ENCODE measurements at regions not wholly inside any gene's neighbourhood (a gene's known extent, or its start where the extent isn't known, plus 50 kb on each side); places are given as distances from the start of the nearest gene placed in this dataset.

DNA sequence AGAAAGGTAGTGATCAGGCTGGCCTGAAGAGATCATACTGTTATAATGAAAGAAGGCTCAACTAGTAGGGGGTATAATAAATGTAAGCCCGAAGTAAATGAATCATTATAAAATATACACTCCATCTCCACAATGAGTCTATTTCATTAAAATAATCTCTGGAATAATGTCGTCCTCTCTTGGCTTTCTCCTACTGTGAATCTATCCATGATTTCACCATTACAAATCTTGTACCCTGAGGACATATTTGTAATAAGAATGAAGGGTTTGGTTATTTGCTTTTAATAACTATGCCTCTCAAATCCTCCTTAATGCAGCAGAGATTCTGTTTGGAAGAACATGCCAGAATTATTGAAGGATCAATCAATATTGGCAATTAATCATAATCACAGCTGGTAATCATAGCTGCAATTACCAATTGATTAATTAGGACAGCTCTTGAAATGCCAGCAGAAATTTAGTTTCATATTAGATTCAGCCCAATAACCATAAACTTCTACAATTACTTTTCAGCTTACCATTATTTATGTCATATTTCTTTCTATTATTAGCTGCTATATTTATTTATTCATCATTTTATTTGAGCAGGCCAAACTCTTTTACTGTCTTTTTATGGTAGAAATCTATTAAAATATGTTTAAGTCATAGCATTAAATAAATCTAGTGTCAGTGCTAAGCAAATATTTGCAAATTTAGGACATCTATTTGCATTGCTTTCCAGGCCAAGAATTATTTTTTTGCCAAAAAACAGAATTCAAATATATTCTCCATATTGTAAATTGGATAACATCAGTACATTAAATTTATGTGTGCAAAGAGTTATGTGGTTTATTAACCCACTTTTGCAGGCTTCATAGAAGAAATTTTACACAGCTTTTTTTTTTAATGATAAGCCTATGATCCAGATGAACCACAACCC lies 588.4 kb upstream of the LRRC4C start:
- ATAC-seq (replicated peaks) = no peak
- Mint-ChIP-seq H3K27me3 (no peaks in the 10 kb centered on the region), H3K27ac (no peak overlapping the region), H3K4me3 (no peak overlapping the region), H3K36me3 (ENCODE audit: low read depth) (no peaks in the 10 kb centered on the region), H3K9me3 (peaks cover 17% of the 10 kb centered on the region), H3K4me1 (no peaks in the 10 kb centered on the region)

DNA sequence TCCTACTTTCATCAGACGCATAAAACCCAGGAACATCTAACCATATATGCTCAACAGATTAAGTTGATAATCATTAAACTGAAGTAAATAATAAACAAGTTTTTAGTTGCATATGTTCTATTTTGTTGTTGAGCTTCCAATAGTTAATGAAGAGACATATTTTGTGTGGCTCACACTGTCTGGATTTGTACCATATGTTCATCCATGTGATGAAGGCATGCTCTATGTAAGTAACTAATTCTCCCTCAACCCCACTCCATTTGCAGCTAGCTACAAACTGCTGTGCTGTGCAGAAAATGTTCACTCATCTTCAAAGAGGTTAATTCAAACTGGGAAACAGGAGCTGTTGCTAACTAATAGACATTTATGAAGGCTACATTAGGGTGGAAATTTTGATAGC lies 589.7 kb upstream of the LRRC4C start:
- Mint-ChIP-seq H3K27ac (no peak overlapping the region), H3K4me1 (no peaks in the 10 kb centered on the region), H3K36me3 (ENCODE audit: low read depth) (no peaks in the 10 kb centered on the region), H3K27me3 (no peaks in the 10 kb centered on the region), H3K4me3 (no peak overlapping the region), H3K9me3 (peaks cover 12% of the 10 kb centered on the region)
- no peak for ATAC-seq (replicated peaks)

DNA sequence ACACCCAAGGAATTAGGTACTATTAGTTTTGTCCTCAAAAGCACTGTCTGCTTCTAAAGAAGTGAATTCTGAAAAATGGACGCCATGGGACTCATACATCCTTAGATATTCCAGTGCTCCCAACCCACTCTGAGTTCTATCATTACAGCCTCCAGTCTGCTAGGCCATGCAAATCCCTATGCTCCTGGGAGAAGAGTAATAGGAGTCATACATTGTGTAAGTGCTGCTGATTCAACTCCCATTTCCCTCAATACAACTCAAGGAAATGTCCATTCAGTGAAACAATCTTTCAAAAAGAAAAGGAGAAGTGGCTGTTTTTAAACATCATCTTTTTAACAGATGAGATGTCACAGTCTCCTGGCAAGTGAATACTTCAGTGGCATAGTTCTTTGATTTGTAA lies 590.2 kb upstream of the LRRC4C start:
- Mint-ChIP-seq H3K36me3 (ENCODE audit: low read depth) (no peaks in the 10 kb centered on the region), H3K27ac (no peak overlapping the region), H3K4me1 (no peaks in the 10 kb centered on the region), H3K4me3 (no peak overlapping the region), H3K27me3 (no peaks in the 10 kb centered on the region), H3K9me3 (peaks cover 7% of the 10 kb centered on the region)
- no peak for ATAC-seq (replicated peaks)

DNA sequence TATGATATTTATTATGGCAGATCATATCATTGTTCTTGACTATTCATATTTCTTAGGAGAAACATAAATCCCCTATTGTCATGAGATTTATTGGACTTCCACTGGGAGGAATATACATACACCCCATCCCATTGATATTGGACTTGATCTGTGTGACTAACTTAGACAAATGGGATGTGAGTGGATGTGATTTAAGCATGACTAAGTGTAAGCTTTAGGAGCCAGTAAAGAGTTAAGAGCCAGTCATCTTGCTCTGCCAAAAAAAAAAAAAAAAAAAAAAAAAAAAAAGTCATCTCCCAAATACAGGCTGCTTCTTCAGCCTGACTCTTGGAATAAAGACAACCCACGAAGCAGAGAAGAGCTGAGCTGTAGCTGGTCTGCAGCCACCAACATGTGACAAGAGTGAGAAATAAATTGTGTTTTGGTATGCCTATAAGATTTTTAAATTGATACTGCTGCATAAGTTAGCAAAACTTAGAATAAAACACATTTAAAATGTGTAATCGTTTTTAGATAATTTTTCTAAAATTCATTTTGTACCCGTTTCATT lies 595.0 kb upstream of the LRRC4C start:
- Mint-ChIP-seq H3K27ac (no peak overlapping the region), H3K9me3 (peaks cover 7% of the 10 kb centered on the region), H3K36me3 (ENCODE audit: low read depth) (no peaks in the 10 kb centered on the region), H3K27me3 (no peaks in the 10 kb centered on the region), H3K4me1 (no peaks in the 10 kb centered on the region), H3K4me3 (no peak overlapping the region)
- ATAC-seq (replicated peaks) = no peak

DNA sequence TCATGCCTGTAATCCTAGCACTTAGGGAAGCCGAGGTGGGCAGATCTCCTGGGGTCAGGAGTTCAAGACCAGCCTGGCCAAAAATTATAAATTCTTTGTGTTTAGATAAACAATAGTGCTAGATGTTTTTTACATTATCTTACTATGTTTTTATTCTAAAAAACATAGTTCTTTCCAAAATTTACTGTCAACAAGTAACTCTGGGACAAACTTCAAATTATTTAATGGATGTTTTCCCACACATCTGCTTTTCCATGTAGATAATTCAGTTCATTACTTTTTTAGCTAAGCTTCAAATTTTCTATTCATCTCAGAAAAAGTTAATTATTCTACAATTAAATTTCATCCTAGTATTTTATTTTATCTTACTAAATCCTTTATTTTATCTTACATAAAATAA lies 596.2 kb upstream of the LRRC4C start:
- H3K9me3 Mint-ChIP-seq = peaks cover 7% of the 10 kb centered on the region
- H3K4me1 Mint-ChIP-seq = no peaks in the 10 kb centered on the region
- H3K27me3 Mint-ChIP-seq = no peaks in the 10 kb centered on the region
- H3K4me3 Mint-ChIP-seq = no peak overlapping the region
- no peak for ATAC-seq (replicated peaks)
- H3K27ac Mint-ChIP-seq = no peak overlapping the region
- H3K36me3 Mint-ChIP-seq (ENCODE audit: low read depth) = no peaks in the 10 kb centered on the region

DNA sequence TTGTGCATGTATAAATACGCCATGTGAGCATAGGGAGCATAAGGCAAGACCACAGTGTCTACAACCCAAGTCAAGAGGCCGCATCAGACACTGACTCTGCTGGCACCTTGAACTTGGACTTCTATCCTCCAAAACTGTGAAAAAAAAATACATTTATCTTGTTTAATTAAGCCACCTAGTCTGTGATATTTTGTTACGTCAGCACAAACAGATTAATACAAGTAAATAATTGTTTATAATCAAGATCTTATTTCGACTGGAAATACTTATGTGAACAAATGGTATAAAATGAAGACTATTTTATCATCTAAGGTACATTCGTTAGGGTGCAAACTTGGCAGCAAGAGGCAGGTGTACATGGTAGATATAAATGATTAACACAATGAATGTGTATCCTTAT lies 599.3 kb upstream of the LRRC4C start:
- Mint-ChIP-seq H3K27me3 (no peaks in the 10 kb centered on the region), H3K36me3 (ENCODE audit: low read depth) (no peaks in the 10 kb centered on the region), H3K4me3 (no peak overlapping the region), H3K9me3 (peaks cover 6% of the 10 kb centered on the region), H3K4me1 (no peaks in the 10 kb centered on the region), H3K27ac (no peak overlapping the region)
- ATAC-seq (replicated peaks) = no peak

DNA sequence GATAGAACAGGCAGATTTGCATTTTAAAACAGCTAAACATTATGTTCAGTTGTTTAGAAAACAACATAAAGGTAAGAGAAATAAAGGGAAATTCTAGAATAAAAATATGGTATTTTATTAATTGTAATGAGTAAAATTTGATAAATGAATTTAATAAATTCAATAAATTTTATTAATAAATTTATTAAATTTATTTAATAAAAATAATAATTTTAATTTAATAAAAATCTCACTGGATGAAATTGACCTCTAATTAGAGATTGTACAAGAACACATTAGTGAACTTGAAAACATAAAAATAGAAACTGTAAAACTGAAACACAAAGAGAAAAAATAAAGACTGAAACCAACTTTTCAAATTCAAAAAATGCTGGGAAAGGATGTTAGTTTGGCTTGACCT lies 605.7 kb upstream of the LRRC4C start:
- Mint-ChIP-seq H3K4me1 (no peaks in the 10 kb centered on the region), H3K36me3 (ENCODE audit: low read depth) (no peaks in the 10 kb centered on the region), H3K27ac (no peak overlapping the region), H3K9me3 (peaks cover 18% of the 10 kb centered on the region), H3K4me3 (no peak overlapping the region), H3K27me3 (no peaks in the 10 kb centered on the region)
- ATAC-seq (replicated peaks) = no peak

DNA sequence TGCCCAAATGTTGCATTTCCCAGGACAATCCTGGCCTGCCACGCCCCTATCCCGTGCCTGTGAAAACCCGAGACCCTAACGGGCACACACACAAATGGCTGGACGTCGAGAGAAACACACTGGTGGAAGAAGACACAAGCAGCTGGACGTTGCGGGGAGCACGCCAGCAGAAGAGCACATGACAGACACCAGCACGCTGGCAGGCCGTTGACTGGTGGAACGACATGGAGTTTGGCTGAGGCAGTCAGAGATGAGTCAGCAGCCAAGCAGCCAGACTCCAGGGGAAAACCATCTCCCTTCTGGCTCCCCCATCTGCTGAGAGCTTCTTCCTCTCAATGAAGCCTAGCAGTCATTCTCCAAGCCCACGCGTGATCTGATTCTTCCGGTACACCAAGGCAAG lies 606.7 kb upstream of the LRRC4C start:
- H3K9me3 Mint-ChIP-seq = peaks cover 17% of the 10 kb centered on the region
- no peaks in the 10 kb centered on the region for H3K36me3 Mint-ChIP-seq (ENCODE audit: low read depth)
- ATAC-seq (replicated peaks) = no peak
- H3K27ac Mint-ChIP-seq = no peak overlapping the region
- no peaks in the 10 kb centered on the region for H3K27me3 Mint-ChIP-seq
- H3K4me1 Mint-ChIP-seq = no peaks in the 10 kb centered on the region
- no peak overlapping the region for H3K4me3 Mint-ChIP-seq

DNA sequence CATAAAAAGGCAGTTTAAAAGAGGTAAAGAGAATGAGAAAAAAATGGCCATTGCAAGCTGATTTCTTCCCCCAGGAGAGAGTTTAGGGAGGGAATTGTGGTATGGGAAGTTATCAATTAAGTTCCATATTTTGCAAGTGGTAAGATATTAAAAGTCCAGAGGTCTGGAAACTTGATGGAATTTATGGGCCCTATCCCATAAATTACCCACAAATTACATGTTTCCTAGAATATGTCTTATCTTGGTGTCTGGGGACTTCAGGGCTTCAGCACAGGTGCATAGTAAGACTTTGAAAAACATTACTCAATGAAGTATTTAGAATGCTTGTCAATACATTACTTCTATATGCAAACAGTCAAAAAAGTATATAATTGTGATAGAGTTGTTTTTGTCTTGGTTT lies 614.9 kb upstream of the LRRC4C start:
- H3K27ac Mint-ChIP-seq = no peak overlapping the region
- peaks cover 12% of the 10 kb centered on the region for H3K9me3 Mint-ChIP-seq
- no peaks in the 10 kb centered on the region for H3K27me3 Mint-ChIP-seq
- no peaks in the 10 kb centered on the region for H3K4me1 Mint-ChIP-seq
- H3K36me3 Mint-ChIP-seq (ENCODE audit: low read depth) = no peaks in the 10 kb centered on the region
- no peak overlapping the region for H3K4me3 Mint-ChIP-seq
- no peak for ATAC-seq (replicated peaks)

DNA sequence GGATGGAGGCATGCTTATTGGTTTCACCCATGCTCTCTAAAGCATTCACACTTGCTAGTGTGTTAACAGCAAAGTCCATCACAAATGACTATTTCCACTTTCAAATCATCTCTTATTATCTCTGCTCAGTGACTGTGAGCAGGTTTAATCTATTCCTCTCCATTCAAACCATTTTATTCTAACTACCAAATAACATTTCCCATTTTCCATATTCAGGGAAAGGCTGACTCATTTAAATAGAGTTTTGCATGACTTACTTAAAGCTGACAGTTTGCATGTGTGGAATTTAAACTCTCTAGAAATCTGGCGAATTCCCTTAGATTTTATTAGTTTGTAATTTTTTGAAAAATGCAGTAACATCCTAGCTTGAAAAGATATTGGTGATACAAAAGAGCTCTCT lies 615.7 kb upstream of the LRRC4C start:
- no peak for ATAC-seq (replicated peaks)
- H3K9me3 Mint-ChIP-seq = peaks cover 17% of the 10 kb centered on the region

DNA sequence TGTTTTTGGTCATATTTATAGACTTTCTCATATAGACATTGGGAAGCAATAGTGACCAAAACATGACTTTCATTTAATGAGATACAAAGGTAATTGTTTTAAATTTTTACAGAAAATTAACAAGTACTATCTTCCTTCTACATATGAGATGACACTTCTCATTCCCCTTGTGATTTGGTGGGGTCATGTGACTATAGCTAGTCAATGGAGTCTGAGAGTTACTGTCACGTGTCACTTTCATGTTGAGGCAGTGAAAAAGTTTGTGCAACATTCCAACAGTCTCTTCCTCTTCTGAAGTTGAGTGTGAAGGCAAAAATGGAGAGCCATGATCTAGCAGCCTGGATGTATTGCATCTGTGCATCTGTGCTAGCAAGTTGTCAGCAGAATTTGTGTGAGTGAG lies 618.3 kb upstream of the LRRC4C start:
- Mint-ChIP-seq H3K36me3 (ENCODE audit: low read depth) (no peaks in the 10 kb centered on the region), H3K4me1 (no peaks in the 10 kb centered on the region)
- no peak for ATAC-seq (replicated peaks)

More for the DNA sequence above, 615.7 kb upstream of the LRRC4C start:
- Mint-ChIP-seq H3K36me3 (ENCODE audit: low read depth) (no peaks in the 10 kb centered on the region), H3K27ac (no peak overlapping the region), H3K4me1 (no peaks in the 10 kb centered on the region), H3K4me3 (no peak overlapping the region), H3K27me3 (no peaks in the 10 kb centered on the region)

DNA sequence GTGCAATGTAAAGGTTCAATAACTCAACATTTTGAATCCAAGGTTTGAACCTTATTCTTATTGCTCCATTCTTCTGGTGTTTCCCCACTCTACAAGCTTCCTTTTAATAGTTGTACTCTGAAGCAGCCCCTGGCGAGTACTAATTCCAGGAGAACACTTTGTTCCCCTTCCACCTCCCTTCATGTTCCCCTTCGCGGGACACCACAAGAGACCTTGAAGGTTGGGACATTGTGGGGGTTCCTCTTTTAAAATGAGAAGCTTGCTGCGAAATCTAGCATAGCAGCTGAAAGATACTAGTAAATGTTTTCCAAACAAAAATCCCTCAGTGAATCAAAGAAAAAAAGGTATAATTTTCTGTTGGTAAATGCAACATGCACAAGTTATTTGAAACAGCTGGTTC lies 626.3 kb upstream of the LRRC4C start:
- Mint-ChIP-seq H3K4me3 (no peak overlapping the region), H3K4me1 (no peaks in the 10 kb centered on the region), H3K27ac (no peak overlapping the region), H3K27me3 (no peaks in the 10 kb centered on the region), H3K36me3 (ENCODE audit: low read depth) (no peaks in the 10 kb centered on the region), H3K9me3 (peaks cover 16% of the 10 kb centered on the region)
- no peak for ATAC-seq (replicated peaks)

More for the DNA sequence above, 618.3 kb upstream of the LRRC4C start:
- no peaks in the 10 kb centered on the region for H3K27me3 Mint-ChIP-seq
- H3K9me3 Mint-ChIP-seq = peaks cover 10% of the 10 kb centered on the region
- no peak overlapping the region for H3K4me3 Mint-ChIP-seq
- no peak overlapping the region for H3K27ac Mint-ChIP-seq

DNA sequence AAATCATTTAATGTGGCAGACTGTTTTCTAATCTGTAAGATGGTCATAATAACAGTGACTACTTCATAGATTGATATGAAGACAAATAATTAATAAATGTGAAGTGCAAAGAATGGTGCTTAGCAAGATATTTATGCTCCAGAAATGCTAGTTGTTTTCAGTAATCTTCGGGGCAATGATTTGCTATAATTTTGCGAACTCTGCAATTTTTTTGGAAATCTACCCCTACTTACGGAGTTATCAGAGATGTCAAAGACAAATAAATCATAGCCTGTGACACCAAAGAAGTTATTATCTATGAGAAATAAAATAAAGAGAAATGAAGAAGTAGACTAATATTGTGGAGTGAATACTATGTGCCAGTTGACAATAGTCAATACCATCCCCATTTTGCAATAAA lies 634.1 kb upstream of the LRRC4C start:
- H3K27me3 Mint-ChIP-seq = no peaks in the 10 kb centered on the region
- no peak overlapping the region for H3K27ac Mint-ChIP-seq
- H3K9me3 Mint-ChIP-seq = peaks cover 3% of the 10 kb centered on the region
- no peaks in the 10 kb centered on the region for H3K4me1 Mint-ChIP-seq
- no peak overlapping the region for H3K4me3 Mint-ChIP-seq
- H3K36me3 Mint-ChIP-seq (ENCODE audit: low read depth) = no peaks in the 10 kb centered on the region
- ATAC-seq (replicated peaks) = no peak

DNA sequence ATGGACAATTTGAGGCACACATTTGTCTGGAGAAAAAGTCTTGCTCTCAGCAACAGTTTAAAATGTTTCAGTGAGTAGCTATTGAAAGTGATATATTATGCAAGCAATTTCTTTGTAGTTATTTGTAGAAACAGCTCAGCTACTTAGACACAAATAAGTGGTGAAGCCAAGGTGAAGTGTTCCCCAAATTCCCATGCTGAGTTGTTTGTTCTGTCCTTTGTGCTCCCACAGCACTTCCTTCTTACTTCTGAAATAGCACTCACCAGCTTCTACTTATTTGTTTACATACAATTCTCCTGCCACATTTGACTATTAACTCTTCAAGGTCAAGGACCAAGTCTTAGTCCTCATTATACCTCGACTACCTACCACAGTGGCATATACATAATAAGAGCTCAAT lies 638.6 kb upstream of the LRRC4C start:
- Mint-ChIP-seq H3K27me3 (no peaks in the 10 kb centered on the region), H3K36me3 (ENCODE audit: low read depth) (no peaks in the 10 kb centered on the region), H3K27ac (no peak overlapping the region), H3K9me3 (peaks cover 3% of the 10 kb centered on the region), H3K4me3 (no peak overlapping the region), H3K4me1 (no peaks in the 10 kb centered on the region)
- no peak for ATAC-seq (replicated peaks)

DNA sequence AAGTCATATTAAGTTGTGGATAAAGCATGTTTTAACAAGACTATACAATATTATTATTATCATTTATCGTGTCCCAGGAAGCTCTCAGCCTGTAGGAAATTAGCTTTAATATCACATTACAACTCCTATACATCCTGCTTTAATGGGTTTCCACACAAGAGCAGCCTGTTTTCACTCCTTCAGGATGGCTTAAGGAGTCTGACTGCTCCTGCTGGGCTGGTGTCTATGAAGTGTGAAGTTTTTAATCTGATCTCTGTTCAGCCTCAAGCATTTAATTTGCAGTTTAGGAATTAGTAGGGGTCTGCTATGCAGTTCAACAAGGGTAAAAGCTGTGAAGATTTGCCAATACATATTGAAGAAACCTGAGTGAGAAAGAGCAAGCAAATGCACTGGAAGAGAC lies 653.4 kb upstream of the LRRC4C start:
- H3K27ac Mint-ChIP-seq = no peak overlapping the region
- no peaks in the 10 kb centered on the region for H3K36me3 Mint-ChIP-seq (ENCODE audit: low read depth)
- H3K9me3 Mint-ChIP-seq = peaks cover 9% of the 10 kb centered on the region
- H3K4me1 Mint-ChIP-seq = no peaks in the 10 kb centered on the region
- H3K4me3 Mint-ChIP-seq = no peak overlapping the region
- no peaks in the 10 kb centered on the region for H3K27me3 Mint-ChIP-seq
- ATAC-seq (replicated peaks) = no peak

Data from activated T-helper 17 cell treated with anti-CD3 and anti-CD28 coated beads, Interleukin-2, amount 50 U/mL, for 72 hours (primary cell).